ENCODE measurements at regions not wholly inside any gene's neighbourhood (a gene's known extent, or its start where the extent isn't known, plus 50 kb on each side); places are given as distances from the start of the nearest gene placed in this dataset.

- TF ChIP-seq, protein P1, sequence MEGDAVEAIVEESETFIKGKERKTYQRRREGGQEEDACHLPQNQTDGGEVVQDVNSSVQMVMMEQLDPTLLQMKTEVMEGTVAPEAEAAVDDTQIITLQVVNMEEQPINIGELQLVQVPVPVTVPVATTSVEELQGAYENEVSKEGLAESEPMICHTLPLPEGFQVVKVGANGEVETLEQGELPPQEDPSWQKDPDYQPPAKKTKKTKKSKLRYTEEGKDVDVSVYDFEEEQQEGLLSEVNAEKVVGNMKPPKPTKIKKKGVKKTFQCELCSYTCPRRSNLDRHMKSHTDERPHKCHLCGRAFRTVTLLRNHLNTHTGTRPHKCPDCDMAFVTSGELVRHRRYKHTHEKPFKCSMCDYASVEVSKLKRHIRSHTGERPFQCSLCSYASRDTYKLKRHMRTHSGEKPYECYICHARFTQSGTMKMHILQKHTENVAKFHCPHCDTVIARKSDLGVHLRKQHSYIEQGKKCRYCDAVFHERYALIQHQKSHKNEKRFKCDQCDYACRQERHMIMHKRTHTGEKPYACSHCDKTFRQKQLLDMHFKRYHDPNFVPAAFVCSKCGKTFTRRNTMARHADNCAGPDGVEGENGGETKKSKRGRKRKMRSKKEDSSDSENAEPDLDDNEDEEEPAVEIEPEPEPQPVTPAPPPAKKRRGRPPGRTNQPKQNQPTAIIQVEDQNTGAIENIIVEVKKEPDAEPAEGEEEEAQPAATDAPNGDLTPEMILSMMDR (conservative IDR thresholded peaks at IDR 0.05) = no peak
- TF ChIP-seq EZH2 (IDR thresholded peaks at IDR 0.05; ENCODE audit: low read depth) = no peak
Measured at GRCh38 chr2:71887196-71887595, 260.5 kb downstream of the CYP26B1 start.

Measured in PC-9 (cell line).